H9 (cell line): ENCODE measurements at regions not wholly inside any gene's neighbourhood (a gene's known extent, or its start where the extent isn't known, plus 50 kb on each side); places are given as distances from the start of the nearest gene placed in this dataset.

ENCODE experiments used
- DNase-seq: peaks from one replicate; pipeline ENCODE4 v3.0.0-alpha.2; 2017
- H2AFZ ChIP-seq: one replicate; pipeline ENCODE4 v1.6.1; 2013; ENCODE audit warnings: mild to moderate bottlenecking, low read length, control low read depth, moderate library complexity
- H2AK5ac ChIP-seq: 2 replicates; pipeline ENCODE4 v1.6.1; 2013; ENCODE audit warnings: low read length, control low read depth, mixed read lengths; ENCODE audit not compliant: insufficient read length
- H2BK120ac ChIP-seq: one replicate; pipeline ENCODE4 v1.6.1; 2013; ENCODE audit warnings: low read depth, mild to moderate bottlenecking, low read length, control low read depth, inconsistent platforms; ENCODE audit not compliant: poor library complexity, severe bottlenecking
- H2BK12ac ChIP-seq: 2 replicates; pipeline ENCODE4 v1.6.1; 2013; ENCODE audit warnings: low read length, control low read depth, mixed read lengths, low read depth; ENCODE audit not compliant: insufficient read length
- H2BK15ac ChIP-seq: 2 replicates; pipeline ENCODE4 v1.6.1; 2013; ENCODE audit warnings: low read depth, low read length, control low read depth
- H2BK20ac ChIP-seq: one replicate; pipeline ENCODE4 v1.6.1; 2013; ENCODE audit warnings: low read depth, mild to moderate bottlenecking, low read length, control low read depth, inconsistent platforms; ENCODE audit not compliant: poor library complexity, severe bottlenecking
- H2BK5ac ChIP-seq: 2 replicates; pipeline ENCODE4 v1.6.1; 2013; ENCODE audit warnings: low read length, control low read depth, mixed read lengths; ENCODE audit not compliant: insufficient read length
- H3K14ac ChIP-seq: 2 replicates; pipeline ENCODE4 v1.6.1; 2013; ENCODE audit warnings: low read length, control low read depth; ENCODE audit not compliant: insufficient read depth
- H3K18ac ChIP-seq: 2 replicates; pipeline ENCODE4 v1.6.1; 2013; ENCODE audit warnings: low read depth, mild to moderate bottlenecking, mixed read lengths, low read length, control low read depth; ENCODE audit not compliant: insufficient read length
- H3K23ac ChIP-seq: 2 replicates; pipeline ENCODE4 v1.6.1; 2013; ENCODE audit warnings: low read length, control low read depth, mixed read lengths, low read depth; ENCODE audit not compliant: insufficient read length
- H3K23me2 ChIP-seq: 2 replicates; pipeline ENCODE4 v1.6.1; 2013; ENCODE audit warnings: low read depth, mild to moderate bottlenecking, mixed read lengths, low read length, control low read depth; ENCODE audit not compliant: insufficient read length, poor library complexity, severe bottlenecking
- H3K27ac ChIP-seq: 2 replicates; pipeline ENCODE4 v1.5.1; 2013; ENCODE audit warnings: low read length, control low read depth, mixed read lengths, low read depth; ENCODE audit not compliant: insufficient read length
- H3K27me3 ChIP-seq: 2 replicates; pipeline ENCODE4 v1.6.1; 2013; ENCODE audit warnings: low read length, control low read depth, inconsistent platforms; ENCODE audit not compliant: insufficient read depth
- H3K4ac ChIP-seq: 2 replicates; pipeline ENCODE4 v1.6.1; 2013; ENCODE audit warnings: low read depth, mild to moderate bottlenecking, control low read depth, inconsistent platforms, low read length, moderate library complexity
- H3K4me1 ChIP-seq: 2 replicates; pipeline ENCODE4 v1.6.1; 2013; ENCODE audit warnings: low read length, control low read depth, inconsistent platforms; ENCODE audit not compliant: insufficient read depth
- H3K4me2 ChIP-seq: 2 replicates; pipeline ENCODE4 v1.6.1; 2013; ENCODE audit warnings: low read length, control low read depth, mixed read lengths; ENCODE audit not compliant: insufficient read length, insufficient read depth
- H3K56ac ChIP-seq: 2 replicates; pipeline ENCODE4 v1.6.1; 2013; ENCODE audit warnings: low read depth, mild to moderate bottlenecking, mixed read lengths, low read length, control low read depth; ENCODE audit not compliant: insufficient read length
- H3K79me1 ChIP-seq: 2 replicates; pipeline ENCODE4 v1.6.1; 2013; ENCODE audit warnings: low read depth, mild to moderate bottlenecking, moderate library complexity, low read length, control low read depth, inconsistent platforms; ENCODE audit not compliant: insufficient read depth, poor library complexity, severe bottlenecking
- H3K79me2 ChIP-seq: 2 replicates; pipeline ENCODE4 v1.6.1; 2013; ENCODE audit warnings: low read length, control low read depth, inconsistent platforms; ENCODE audit not compliant: insufficient read depth
- H3K9ac ChIP-seq: 2 replicates; pipeline ENCODE4 v1.6.1; 2013; ENCODE audit warnings: low read length, control low read depth, mixed read lengths; ENCODE audit not compliant: insufficient read length; ENCODE audit errors: extremely low read depth
- H3K9me3 ChIP-seq: one replicate; pipeline ENCODE4 v1.6.1; 2013; ENCODE audit warnings: low read depth, low read length, inconsistent platforms; ENCODE audit not compliant: control insufficient read depth
- H3T11ph ChIP-seq: one replicate; pipeline ENCODE4 v1.6.1; 2013; ENCODE audit warnings: mild to moderate bottlenecking, low read length, control low read depth, inconsistent platforms
- H4K20me1 ChIP-seq: one replicate; pipeline ENCODE4 v1.6.1; 2013; ENCODE audit not compliant: control insufficient read depth, insufficient read length, insufficient read depth
- H4K5ac ChIP-seq: 2 replicates; pipeline ENCODE4 v1.6.1; 2013; ENCODE audit warnings: low read depth, mild to moderate bottlenecking, mixed read lengths, low read length, control low read depth; ENCODE audit not compliant: insufficient read length
- H4K8ac ChIP-seq: replicated peaks from 2 replicates; pipeline ENCODE4 v1.6.1; 2013; ENCODE audit warnings: low read length, control low read depth, mixed read lengths, low read depth; ENCODE audit not compliant: insufficient read length
- H4K91ac ChIP-seq: 2 replicates; pipeline ENCODE4 v1.6.1; 2013; ENCODE audit warnings: low read depth, mild to moderate bottlenecking, moderate library complexity, mixed read lengths, low read length, control low read depth; ENCODE audit not compliant: insufficient read length
- H3K27ac Mint-ChIP-seq, 3 experiments: 2 replicates in 2 of 3; 3 replicates in 1 of 3; pipeline ENCODE4 v1.8.0; 2020 to 2021; ENCODE audit warnings: mixed read lengths in 3 of 3, mild to moderate bottlenecking in 1 of 3, moderate library complexity in 1 of 3
- H3K27me3 Mint-ChIP-seq: 2 replicates; pipeline ENCODE4 v1.8.0; 2021; ENCODE audit warnings: low read depth, mild to moderate bottlenecking, moderate library complexity, mixed read lengths
- H3K36me3 Mint-ChIP-seq, 3 experiments: 2 replicates in 2 of 3; 3 replicates in 1 of 3; pipeline ENCODE4 v1.8.0; 2020 to 2021; ENCODE audit warnings: low read depth in 3 of 3, mixed read lengths in 3 of 3; ENCODE audit not compliant: insufficient read depth in 1 of 3
- H3K4me1 Mint-ChIP-seq, 2 experiments: 2 replicates each; pipeline ENCODE4 v1.8.0; 2020; ENCODE audit warnings: mixed read lengths in 2 of 2
- H3K4me3 Mint-ChIP-seq, 2 experiments: 2 replicates in 1 of 2; 3 replicates in 1 of 2; pipeline ENCODE4 v1.8.0; 2020 to 2021; ENCODE audit warnings: mild to moderate bottlenecking in 2 of 2, mixed read lengths in 2 of 2, moderate library complexity in 1 of 2
- H3K9me3 Mint-ChIP-seq, 2 experiments: 2 replicates in 1 of 2; 3 replicates in 1 of 2; pipeline ENCODE4 v1.8.0; 2020; ENCODE audit warnings: mild to moderate bottlenecking in 2 of 2, mixed read lengths in 2 of 2, moderate library complexity in 1 of 2
- CTCF ChIP-seq: fragments of 200-600 bp; sonication (generic); conservative IDR thresholded peaks from 3 replicates; pipeline ENCODE4 v1.8.0; 2021; ENCODE audit warnings: antibody characterized with exemption, mild to moderate bottlenecking
- WGBS: extraction: QIAGEN DNeasy Blood & Tissue Kit; methylation state at CpG from one replicate; pipeline ENCODE4 v1.1.7; 2013; ENCODE audit warnings: missing lambda C conversion rate, low lambda C conversion rate, mixed read lengths; ENCODE audit not compliant: insufficient read length; ENCODE audit errors: extremely low coverage; 5-methylcytosine and 5-hydroxymethylcytosine counted together

- H4K20me1 ChIP-seq = no peaks in the 10 kb centered on the region
These were observed 83.0 kb upstream of the TCF21 start for GRCh38 chr6:133805876-133806275.

More at GRCh38 chr6:133805876-133806275, 83.0 kb upstream of the TCF21 start:
- Histone ChIP-seq H3K23ac (no peak overlapping the region), H3K23me2 (no peaks in the 10 kb centered on the region), H3K4me1 (no peaks in the 10 kb centered on the region), H3K27ac (no peak overlapping the region), H2BK5ac (no peak overlapping the region), H3K79me1 (no peaks in the 10 kb centered on the region), H2AK5ac (no peak overlapping the region), H2BK120ac (no peak overlapping the region), H2AFZ (no peak overlapping the region), H3K9ac (no peak overlapping the region), H2BK15ac (no peak overlapping the region), H4K5ac (no peak overlapping the region), H3K14ac (no peak overlapping the region), H2BK12ac (no peak overlapping the region), H2BK20ac (no peak overlapping the region), H3K4me2 (no peak overlapping the region), H3K56ac (no peak overlapping the region), H3K9me3 (peaks cover 6% of the 10 kb centered on the region), H4K91ac (no peak overlapping the region), H3K79me2 (no peaks in the 10 kb centered on the region), H3T11ph (no peak overlapping the region), H3K4ac (no peak overlapping the region), H3K27me3 (no peaks in the 10 kb centered on the region), H4K8ac (no peak overlapping the region), H3K18ac (no peak overlapping the region)
- Mint-ChIP-seq H3K27me3 (no peaks in the 10 kb centered on the region), H3K4me3 (no peak overlapping the region), H3K4me1 (no peaks in the 10 kb centered on the region), H3K36me3 (peaks cover 0 to 8% (median 3%) of the 10 kb centered on the region in 3 experiments; a peak in 2 of 7 replicates), H3K27ac (no peak overlapping the region), H3K9me3 (peaks cover 2 to 4% of the 10 kb centered on the region in 2 experiments; a peak in 3 of 5 replicates)
- no peak for TF ChIP-seq CTCF
- no CpG with 5 or more reads among the region's 2 CpGs for WGBS
- DNase-seq = no peak
